ENCODE measurements at regions not wholly inside any gene's neighbourhood (a gene's known extent, or its start where the extent isn't known, plus 50 kb on each side); places are given as distances from the start of the nearest gene placed in this dataset.

DNA sequence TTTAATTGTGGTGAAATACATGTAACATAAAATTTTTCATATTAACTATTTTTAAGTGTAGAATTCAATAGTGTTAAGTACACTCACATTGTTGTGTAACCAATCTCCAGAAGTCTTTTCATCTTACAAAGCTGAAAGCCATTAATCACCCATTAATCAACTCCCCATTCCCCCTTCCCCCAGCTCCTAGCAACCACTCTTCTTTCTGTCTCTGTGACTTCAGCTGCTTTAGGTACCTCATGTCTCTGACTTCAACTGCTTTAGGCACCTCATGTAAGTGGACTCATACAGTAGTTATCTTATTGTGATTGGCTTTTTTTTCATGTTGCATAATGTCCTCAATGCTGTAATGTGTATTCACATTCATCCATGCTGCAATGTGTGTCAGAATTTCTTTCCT, 150.8 kb upstream of the NTM start:
- in situ Hi-C loops (cut with MboI) (no loop called here), intact Hi-C loops (cut with micrococcal nuclease; ENCODE audit: unreplicated experiment) (no loop called here)
- no peaks in the 10 kb centered on the region for H3K36me3 ChIP-seq (ENCODE audit: control insufficient read depth in 2 of 2, insufficient read depth in 2 of 2, low read length in 1 of 2)
- H3K4me1 ChIP-seq (ENCODE audit: control insufficient read depth, insufficient read depth, low read length) = no peaks in the 10 kb centered on the region
- H3K9me3 ChIP-seq (replicated peaks; ENCODE audit: control insufficient read depth, insufficient read depth, low read length) = no peaks in the 10 kb centered on the region
- H3K9ac ChIP-seq (ENCODE audit: control insufficient read depth, insufficient read depth, low read length) = no peak overlapping the region
- no peak overlapping the region for H3K4me3 ChIP-seq
- no peak overlapping the region for H3K27ac ChIP-seq (ENCODE audit: control insufficient read depth, insufficient read depth)
- H2AFZ ChIP-seq (ENCODE audit: control insufficient read depth, low read depth, low read length) = no peak overlapping the region
- DNase-seq (ENCODE audit: low read depth, low spot score) = no peak
- FAIRE-seq = no peak
- RAD21 ChIA-PET (ENCODE audit: unreplicated experiment) = interaction anchor here (0.9 to 1.8 kb wide), 2 partner anchors 153 to 155 kb away, joined by 3 to 10 read pairs; no protein-coding TSS in a partner anchor
- no peak for ATAC-seq
- H4K20me1 ChIP-seq (ENCODE audit: control insufficient read depth, insufficient read depth) = no peaks in the 10 kb centered on the region
- no peaks in the 10 kb centered on the region for H3K79me2 ChIP-seq (ENCODE audit: control insufficient read depth, insufficient read depth, low read length)
- TF ChIP-seq ATF7 (IDR thresholded peaks at IDR 0.05; ENCODE audit: low read depth) (no peak), DPF2 (IDR thresholded peaks at IDR 0.05) (no peak), YY1 (IDR thresholded peaks at IDR 0.05; ENCODE audit: low read depth, low read length) (no peak), ZBTB11 (CRISPR knock-in tag; IDR thresholded peaks at IDR 0.05) (no peak), MTA2 (IDR thresholded peaks at IDR 0.05; ENCODE audit: low read depth) (no peak), REST (IDR thresholded peaks at IDR 0.05; ENCODE audit: low read depth, low read length) (no peak), GABPA (IDR thresholded peaks at IDR 0.05; ENCODE audit: low read depth) (no peak), HCFC1 (IDR thresholded peaks at IDR 0.05; ENCODE audit: low read length) (no peak), SREBF1 (IDR thresholded peaks at IDR 0.05; ENCODE audit: low read length) (no peak), BCL11A (IDR thresholded peaks at IDR 0.05; ENCODE audit: low read depth, low read length) (no peak), ZBED1 (IDR thresholded peaks at IDR 0.05; ENCODE audit: borderline replicate concordance) (no peak), BACH1 (IDR thresholded peaks at IDR 0.05; ENCODE audit: borderline replicate concordance) (no peak), FOXK2 (IDR thresholded peaks at IDR 0.05) (no peak), SPI1 (IDR thresholded peaks at IDR 0.05; ENCODE audit: borderline replicate concordance, insufficient read depth, low read depth, low read length) (no peak), EED (IDR thresholded peaks at IDR 0.05; ENCODE audit: low read depth) (no peak), EZH2 (IDR thresholded peaks at IDR 0.05; ENCODE audit: borderline replicate concordance, control insufficient read depth, low read depth, low read length) (no peak), SIX5 (IDR thresholded peaks at IDR 0.05; ENCODE audit: low read depth, low read length, severe bottlenecking) (no peak)
- SMC1A ChIA-PET (ENCODE audit: uncharacterized antibody, unreplicated experiment) = interaction anchor here (0.6 to 1.5 kb wide), 4 partner anchors 15 to 296 kb away, joined by 3 to 4 read pairs (median 3); no protein-coding TSS in a partner anchor
- POLR2A ChIA-PET = no interaction called here
- H3K27me3 ChIP-seq (replicated peaks in 1 of 2; ENCODE audit: control insufficient read depth in 2 of 2, insufficient read depth in 2 of 2, low read length in 1 of 2) = peaks cover 0 to 1% of the 10 kb centered on the region in 2 experiments; a peak in 2 of 4 replicates
- BruUV-seq (replicated peaks) = no TSS peak
- no peak overlapping the region for H3K4me2 ChIP-seq (ENCODE audit: control insufficient read depth, insufficient read depth)
- CTCF ChIA-PET = interaction anchor here (1.0 to 2.4 kb wide), 2 partner anchors 23 to 154 kb away, joined by 3 to 15 read pairs; no protein-coding TSS in a partner anchor

Data from GM12878 (cell line).